K562 (cell line): ENCODE measurements at regions not wholly inside any gene's neighbourhood (a gene's known extent, or its start where the extent isn't known, plus 50 kb on each side); places are given as distances from the start of the nearest gene placed in this dataset.

ENCODE experiments used
- CTCF ChIP-seq, 3 experiments: IDR thresholded peaks in 2 of 3; conservative IDR thresholded peaks in 1 of 3; 2 replicates each; pipeline ENCODE4 v1.5.1; 2011 to 2012; ENCODE audit warnings: low read length in 3 of 3, mild to moderate bottlenecking in 3 of 3, control low read depth in 2 of 3, improper control_type of control experiment in 1 of 3, inconsistent platforms in 1 of 3, low read depth in 1 of 3, mixed read lengths in 1 of 3, moderate library complexity in 1 of 3; ENCODE audit not compliant: insufficient read depth in 2 of 3
- E2F4 ChIP-seq: sonication (generic); formaldehyde crosslinking; IDR thresholded peaks from 2 replicates; pipeline ENCODE4 v1.8.0; 2022; ENCODE audit warnings: mild to moderate bottlenecking, low read depth, missing genetic modification reagents
- MAZ ChIP-seq, 2 experiments: fragments of 450-650 bp in 1 of 2; sonication (generic) in 1 of 2; formaldehyde crosslinking; IDR thresholded peaks in 1 of 2; conservative IDR thresholded peaks in 1 of 2; 2 replicates each; pipeline versions ENCODE4 v1.4.0 to v1.5.0; 2020; ENCODE audit warnings: mild to moderate bottlenecking in 1 of 2, missing genetic modification reagents in 1 of 2
- POLR2AphosphoS5 ChIP-seq: IDR thresholded peaks from 2 replicates; pipeline ENCODE4 v1.6.1; 2011; ENCODE audit warnings: mild to moderate bottlenecking, low read depth, low read length, moderate library complexity; ENCODE audit not compliant: control insufficient read depth, insufficient read depth
- ZBTB1 ChIP-seq: sonication (generic); formaldehyde crosslinking; IDR thresholded peaks from 2 replicates; pipeline ENCODE4 v1.8.1; 2023; ENCODE audit warnings: missing genetic modification reagents, low read depth, mild to moderate bottlenecking, borderline replicate concordance

GRCh38 chr6:81843302-81843701 is 90.8 kb upstream of the TENT5A start:
- TF ChIP-seq CTCF (IDR thresholded peaks at IDR 0.05 in 2 of 3, conservative IDR thresholded peaks at IDR 0.05 in 1 of 3; ENCODE audit: insufficient read depth in 2 of 3, low read depth in 1 of 3, low read length in 3 of 3) (no peak), MAZ (CRISPR knock-in tag; conservative IDR thresholded peaks at IDR 0.05 in 1 of 2, IDR thresholded peaks at IDR 0.05 in 1 of 2) (no peak), E2F4 (CRISPR knock-in tag) (no peak), POLR2AphosphoS5 (no peak), ZBTB1 (CRISPR knock-in tag) (no peak)
